K562 (cell line): ENCODE measurements at regions not wholly inside any gene's neighbourhood (a gene's known extent, or its start where the extent isn't known, plus 50 kb on each side); places are given as distances from the start of the nearest gene placed in this dataset.

Experiments
- CAMTA2 ChIP-seq: fragments of 250-450 bp; sonication (Bioruptor Pico); conservative IDR thresholded peaks from 2 replicates; pipeline ENCODE4 v1.5.1; 2022
- CHD4 ChIP-seq: fragments of 200-600 bp; sonication (generic); IDR thresholded peaks from 3 replicates; pipeline ENCODE4 v1.6.1; 2012; ENCODE audit warnings: low read depth, mild to moderate bottlenecking, mixed read lengths, low read length, inconsistent platforms; ENCODE audit not compliant: insufficient read depth, insufficient replicate concordance, poor library complexity, severe bottlenecking
- CTCF ChIP-seq, 3 experiments: IDR thresholded peaks in 2 of 3; conservative IDR thresholded peaks in 1 of 3; 2 replicates each; pipeline ENCODE4 v1.5.1; 2011 to 2012; ENCODE audit warnings: low read length in 3 of 3, mild to moderate bottlenecking in 3 of 3, control low read depth in 2 of 3, improper control_type of control experiment in 1 of 3, inconsistent platforms in 1 of 3, low read depth in 1 of 3, mixed read lengths in 1 of 3, moderate library complexity in 1 of 3; ENCODE audit not compliant: insufficient read depth in 2 of 3
- ELF4 ChIP-seq: fragments of 450-650 bp; formaldehyde crosslinking; IDR thresholded peaks from 2 replicates; pipeline ENCODE4 v1.4.0; 2022; ENCODE audit warnings: missing genetic modification characterization
- EP300 ChIP-seq: IDR thresholded peaks from 2 replicates; pipeline ENCODE4 v1.6.1; 2012; ENCODE audit warnings: low read length, improper control_type of control experiment
- HDAC6 ChIP-seq: IDR thresholded peaks from 2 replicates; pipeline ENCODE4 v1.6.1; 2012; ENCODE audit warnings: low read depth, mild to moderate bottlenecking, control low read depth, inconsistent platforms, low read length, moderate library complexity
- MCM7 ChIP-seq, 2 experiments: fragments of 450-650 bp; IDR thresholded peaks; 2 replicates each; pipeline ENCODE4 v1.6.1; 2016 to 2018
- POLR2AphosphoS5 ChIP-seq: IDR thresholded peaks from 2 replicates; pipeline ENCODE4 v1.6.1; 2011; ENCODE audit warnings: mild to moderate bottlenecking, low read depth, low read length, moderate library complexity; ENCODE audit not compliant: control insufficient read depth, insufficient read depth
- PRDM10 ChIP-seq: fragments of 450-650 bp; IDR thresholded peaks from 2 replicates; pipeline ENCODE4 v1.6.1; 2018; ENCODE audit not compliant: partially characterized antibody
- PREB ChIP-seq: sonication (generic); formaldehyde crosslinking; IDR thresholded peaks from 2 replicates; pipeline ENCODE4 v1.8.1; 2023; ENCODE audit warnings: mild to moderate bottlenecking, missing genetic modification reagents
- SIX5 ChIP-seq, 2 experiments: IDR thresholded peaks; 2 replicates each; pipeline ENCODE4 v1.6.1; 2011; ENCODE audit warnings: low read length in 2 of 2, borderline replicate concordance in 1 of 2, low read depth in 1 of 2, mild to moderate bottlenecking in 1 of 2, moderate library complexity in 1 of 2; ENCODE audit not compliant: insufficient read depth in 1 of 2
- ZNF124 ChIP-seq: sonication (generic); formaldehyde crosslinking; IDR thresholded peaks from 2 replicates; pipeline ENCODE4 v1.8.1; 2022; ENCODE audit warnings: missing genetic modification reagents
- TF ChIP-seq, protein P1 (sequence below): sonication (generic); formaldehyde crosslinking; IDR thresholded peaks from 2 replicates; pipeline ENCODE4 v1.8.1; 2023; ENCODE audit warnings: mild to moderate bottlenecking, missing genetic modification reagents, moderate library complexity

DNA sequence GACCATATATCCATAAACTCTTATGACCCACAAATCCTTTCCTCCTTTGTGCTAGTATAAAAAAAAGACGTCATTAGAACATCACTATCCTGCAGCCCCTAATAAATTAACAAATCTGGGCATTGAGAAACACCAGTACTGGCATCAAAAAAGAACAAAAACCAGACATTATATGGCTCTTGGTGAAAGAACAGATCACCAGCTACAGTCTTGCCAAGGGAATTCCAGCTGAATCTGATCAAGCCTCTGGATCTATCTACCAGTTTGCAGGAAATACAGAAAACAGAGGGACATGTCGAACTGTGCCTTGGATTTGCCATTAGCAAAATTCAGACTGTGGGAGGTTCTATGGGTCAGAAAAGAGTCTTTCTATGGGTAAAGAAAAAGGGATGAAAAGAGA is 93.7 kb upstream of the DDX18 start:
- TF ChIP-seq POLR2AphosphoS5 (no peak), ELF4 (CRISPR knock-in tag) (no peak), MCM7 (IDR thresholded peaks at IDR 0.05) (no peak), PRDM10 (no peak), ZNF124 (CRISPR knock-in tag) (no peak), EP300 (no peak), SIX5 (IDR thresholded peaks at IDR 0.05; ENCODE audit: borderline replicate concordance in 1 of 2, insufficient read depth in 1 of 2, low read depth in 1 of 2, low read length in 2 of 2) (no peak), HDAC6 (no peak), CTCF (IDR thresholded peaks at IDR 0.05 in 2 of 3, conservative IDR thresholded peaks at IDR 0.05 in 1 of 3; ENCODE audit: insufficient read depth in 2 of 3, low read depth in 1 of 3, low read length in 3 of 3) (no peak), CHD4 (no peak), CAMTA2 (no peak), PREB (CRISPR knock-in tag) (no peak)
- TF ChIP-seq, protein P1, sequence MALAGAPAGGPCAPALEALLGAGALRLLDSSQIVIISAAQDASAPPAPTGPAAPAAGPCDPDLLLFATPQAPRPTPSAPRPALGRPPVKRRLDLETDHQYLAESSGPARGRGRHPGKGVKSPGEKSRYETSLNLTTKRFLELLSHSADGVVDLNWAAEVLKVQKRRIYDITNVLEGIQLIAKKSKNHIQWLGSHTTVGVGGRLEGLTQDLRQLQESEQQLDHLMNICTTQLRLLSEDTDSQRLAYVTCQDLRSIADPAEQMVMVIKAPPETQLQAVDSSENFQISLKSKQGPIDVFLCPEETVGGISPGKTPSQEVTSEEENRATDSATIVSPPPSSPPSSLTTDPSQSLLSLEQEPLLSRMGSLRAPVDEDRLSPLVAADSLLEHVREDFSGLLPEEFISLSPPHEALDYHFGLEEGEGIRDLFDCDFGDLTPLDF (CRISPR knock-in tag): no peak
